GM12878 (cell line): ENCODE measurements at regions not wholly inside any gene's neighbourhood (a gene's known extent, or its start where the extent isn't known, plus 50 kb on each side); places are given as distances from the start of the nearest gene placed in this dataset.

ENCODE experiments used
- ATAC-seq: fragments of 200-7000 bp; cut with Tn5 transposase; 3 replicates; pipeline ENCODE4 v1.9.1; 2020; ENCODE audit warnings: mild to moderate bottlenecking, moderate library complexity
- BruUV-seq: library from RNA; stranded (reverse); fragments of 400-500 nt; replicated peaks from 2 replicates; lab custom pipeline; 2021; lab: Mats Ljungman, UMichigan
- CTCF ChIA-PET: fragments of 300-600 bp; sonication (Branson Sonifier 250); formaldehyde crosslinking; extraction: SDS; loops from one replicate; lab custom pipeline; 2021; ENCODE audit warnings: inconsistent platforms; lab: Yijun Ruan, JAX
- POLR2A ChIA-PET: fragments of 350-600 bp; formaldehyde crosslinking; extraction: SDS; loops from one replicate; lab custom pipeline; 2021; ENCODE audit warnings: inconsistent platforms; lab: Charles Lee
- RAD21 ChIA-PET: fragments of 300-600 bp; sonication (Branson Sonifier 250); formaldehyde crosslinking; loops from one replicate; lab custom pipeline; 2023; ENCODE audit warnings: antibody characterized with exemption; ENCODE audit not compliant: unreplicated experiment; lab: Charles Lee
- SMC1A ChIA-PET: fragments of 300-600 bp; sonication (Branson Sonifier 250); formaldehyde crosslinking; loops from one replicate; lab custom pipeline; 2023; ENCODE audit not compliant: unreplicated experiment, uncharacterized antibody; lab: Charles Lee
- DNase-seq: peaks from one replicate; pipeline ENCODE4 v3.0.0-alpha.2; 2011; ENCODE audit warnings: low read depth, low spot score
- FAIRE-seq: peaks from 3 replicates; lab custom pipeline; 2011; peaks lifted over from hg19 to GRCh38; lab: Jason Lieb, UNC
- H2AFZ ChIP-seq: 2 replicates; pipeline ENCODE4 v1.6.0; 2011; ENCODE audit warnings: low read depth, low read length, control low read depth; ENCODE audit not compliant: control insufficient read depth
- H3K27ac ChIP-seq: 2 replicates; pipeline ENCODE4 v1.5.1; 2011; ENCODE audit warnings: control low read depth; ENCODE audit not compliant: control insufficient read depth, insufficient read depth
- H3K27me3 ChIP-seq, 2 experiments: replicated peaks in 1 of 2; 2 replicates each; pipeline versions ENCODE4 v1.6.0 to v1.6.1; 2011; ENCODE audit warnings: low read length in 1 of 2; ENCODE audit not compliant: control insufficient read depth in 2 of 2, insufficient read depth in 2 of 2
- H3K36me3 ChIP-seq, 2 experiments: 2 replicates each; pipeline ENCODE4 v1.5.1; 2011; ENCODE audit warnings: low read length in 1 of 2; ENCODE audit not compliant: control insufficient read depth in 2 of 2, insufficient read depth in 2 of 2
- H3K4me1 ChIP-seq: 2 replicates; pipeline ENCODE4 v1.6.1; 2011; ENCODE audit warnings: mild to moderate bottlenecking, low read length, moderate library complexity, mixed read lengths; ENCODE audit not compliant: control insufficient read depth, insufficient read depth
- H3K4me2 ChIP-seq: 2 replicates; pipeline ENCODE4 v1.6.0; 2011; ENCODE audit warnings: control low read depth; ENCODE audit not compliant: control insufficient read depth, insufficient read depth
- H3K4me3 ChIP-seq: fragments of 200-600 bp; sonication (generic); 2 replicates; pipeline ENCODE4 v1.5.1; 2016
- H3K79me2 ChIP-seq: 2 replicates; pipeline ENCODE4 v1.6.0; 2011; ENCODE audit warnings: low read length; ENCODE audit not compliant: control insufficient read depth, insufficient read depth
- H3K9ac ChIP-seq: 2 replicates; pipeline ENCODE4 v1.8.0; 2011; ENCODE audit warnings: low read length, control low read depth, mixed read lengths; ENCODE audit not compliant: control insufficient read depth, insufficient read depth
- H3K9me3 ChIP-seq: replicated peaks from 3 replicates; pipeline ENCODE4 v1.5.1; 2011; ENCODE audit warnings: mild to moderate bottlenecking, low read length; ENCODE audit not compliant: control insufficient read depth, insufficient read depth
- H4K20me1 ChIP-seq: 2 replicates; pipeline ENCODE4 v1.6.0; 2011; ENCODE audit not compliant: control insufficient read depth, insufficient read depth
- CHD1 ChIP-seq: IDR thresholded peaks from 2 replicates; pipeline ENCODE4 v1.6.1; 2012; ENCODE audit warnings: low read depth, low read length, improper control_type of control experiment
- DPF2 ChIP-seq: fragments of 450-650 bp; IDR thresholded peaks from 2 replicates; pipeline ENCODE4 v1.6.1; 2017; ENCODE audit warnings: mild to moderate bottlenecking
- MYC ChIP-seq: IDR thresholded peaks from 2 replicates; pipeline ENCODE4 v1.6.1; 2011; ENCODE audit warnings: mild to moderate bottlenecking, low read length, moderate library complexity, inconsistent platforms; ENCODE audit not compliant: insufficient read depth, insufficient replicate concordance, insufficient read length, severe bottlenecking
- WGBS: methylation state at CpG from one replicate; pipeline ENCODE4 v1.1.6; 2016; ENCODE audit warnings: low lambda C conversion rate; ENCODE audit not compliant: insufficient replicate concordance, insufficient coverage; ENCODE audit errors: missing lambda C conversion rate; 5-methylcytosine and 5-hydroxymethylcytosine counted together
- in situ Hi-C: fragments of 300-500 bp; cut with MboI; formaldehyde crosslinking; loops from 9 replicates; pipeline ENCODE4 v1.14.3; 2018; ENCODE audit warnings: mixed read lengths
- intact Hi-C: fragments of 100-400 bp; cut with micrococcal nuclease; formaldehyde crosslinking; loops from one replicate; pipeline ENCODE4 v1.14.2; 2022; ENCODE audit not compliant: unreplicated experiment
- TF ChIP-seq, protein P1 (sequence below): fragments of 450-650 bp; formaldehyde crosslinking; IDR thresholded peaks from 2 replicates; pipeline ENCODE4 v1.5.0; 2022; ENCODE audit warnings: mild to moderate bottlenecking, missing genetic modification characterization

GRCh38 chr1:115398745-115399144, 60.7 kb upstream of the NGF start:
- intact Hi-C loops = no loop called here
- CTCF ChIA-PET = no interaction called here
- FAIRE-seq (no peak), DNase-seq (no peak), ATAC-seq (no peak)
- SMC1A ChIA-PET = no interaction called here
- in situ Hi-C loops = no loop called here
- Histone ChIP-seq H3K4me1 (no peaks in the 10 kb centered on the region), H3K79me2 (no peaks in the 10 kb centered on the region), H3K9me3 (no peaks in the 10 kb centered on the region), H3K36me3 (no peaks in the 10 kb centered on the region), H3K9ac (no peak overlapping the region), H3K4me3 (no peak overlapping the region), H3K4me2 (no peak overlapping the region), H3K27me3 (no peaks in the 10 kb centered on the region; a peak in 1 of 4 replicates), H3K27ac (no peak overlapping the region), H4K20me1 (no peaks in the 10 kb centered on the region), H2AFZ (no peak overlapping the region)
- POLR2A ChIA-PET = no interaction called here
- TF ChIP-seq CHD1 (no peak), DPF2 (no peak), MYC (no peak)
- TF ChIP-seq, protein P1, sequence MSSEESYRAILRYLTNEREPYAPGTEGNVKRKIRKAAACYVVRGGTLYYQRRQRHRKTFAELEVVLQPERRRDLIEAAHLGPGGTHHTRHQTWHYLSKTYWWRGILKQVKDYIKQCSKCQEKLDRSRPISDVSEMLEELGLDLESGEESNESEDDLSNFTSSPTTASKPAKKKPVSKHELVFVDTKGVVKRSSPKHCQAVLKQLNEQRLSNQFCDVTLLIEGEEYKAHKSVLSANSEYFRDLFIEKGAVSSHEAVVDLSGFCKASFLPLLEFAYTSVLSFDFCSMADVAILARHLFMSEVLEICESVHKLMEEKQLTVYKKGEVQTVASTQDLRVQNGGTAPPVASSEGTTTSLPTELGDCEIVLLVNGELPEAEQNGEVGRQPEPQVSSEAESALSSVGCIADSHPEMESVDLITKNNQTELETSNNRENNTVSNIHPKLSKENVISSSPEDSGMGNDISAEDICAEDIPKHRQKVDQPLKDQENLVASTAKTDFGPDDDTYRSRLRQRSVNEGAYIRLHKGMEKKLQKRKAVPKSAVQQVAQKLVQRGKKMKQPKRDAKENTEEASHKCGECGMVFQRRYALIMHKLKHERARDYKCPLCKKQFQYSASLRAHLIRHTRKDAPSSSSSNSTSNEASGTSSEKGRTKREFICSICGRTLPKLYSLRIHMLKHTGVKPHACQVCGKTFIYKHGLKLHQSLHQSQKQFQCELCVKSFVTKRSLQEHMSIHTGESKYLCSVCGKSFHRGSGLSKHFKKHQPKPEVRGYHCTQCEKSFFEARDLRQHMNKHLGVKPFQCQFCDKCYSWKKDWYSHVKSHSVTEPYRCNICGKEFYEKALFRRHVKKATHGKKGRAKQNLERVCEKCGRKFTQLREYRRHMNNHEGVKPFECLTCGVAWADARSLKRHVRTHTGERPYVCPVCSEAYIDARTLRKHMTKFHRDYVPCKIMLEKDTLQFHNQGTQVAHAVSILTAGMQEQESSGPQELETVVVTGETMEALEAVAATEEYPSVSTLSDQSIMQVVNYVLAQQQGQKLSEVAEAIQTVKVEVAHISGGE (CRISPR knock-in tag) = no peak
- WGBS = 25% methylated on average over 4 of the region's 4 CpGs
- RAD21 ChIA-PET = no interaction called here
- no TSS peak for BruUV-seq
